GM10248 (cell line): ENCODE measurements at regions not wholly inside any gene's neighbourhood (a gene's known extent, or its start where the extent isn't known, plus 50 kb on each side); places are given as distances from the start of the nearest gene placed in this dataset.

Experiments
- CTCF ChIA-PET: fragments of 300-600 bp; sonication (Branson Sonifier 250); formaldehyde crosslinking; extraction: SDS; loops from one replicate; lab custom pipeline; 2021; ENCODE audit warnings: antibody characterized with exemption; lab: Yijun Ruan, JAX
- POLR2A ChIA-PET: fragments of 350-650 bp; sonication (Branson Sonifier 250); formaldehyde crosslinking; extraction: SDS; loops from one replicate; lab custom pipeline; 2020; ENCODE audit warnings: antibody characterized with exemption; lab: Yijun Ruan, JAX
- DNase-seq: peaks from one replicate; pipeline ENCODE4 v3.0.0; 2012; ENCODE audit errors: extremely low spot score
- CTCF ChIP-seq: IDR thresholded peaks from 2 replicates; pipeline ENCODE4 v1.5.1; 2012; ENCODE audit warnings: mild to moderate bottlenecking, low read depth; ENCODE audit errors: extremely low read depth, missing control alignments, control extremely low read depth

GRCh38 chr9:22722492-22722891, 275.9 kb downstream of the DMRTA1 start:
- no peak for DNase-seq
- CTCF ChIA-PET = no interaction called here
- POLR2A ChIA-PET = no interaction called here
- TF ChIP-seq CTCF = no peak

GRCh38 chr9:22731786-22732185, 285.2 kb downstream of the DMRTA1 start:
- no peak for TF ChIP-seq CTCF
- ChIA-PET CTCF (no interaction called here), POLR2A (no interaction called here)
- DNase-seq = no peak

- CTCF ChIA-PET = no interaction called here
- POLR2A ChIA-PET = no interaction called here
- TF ChIP-seq CTCF = no peak
- no peak for DNase-seq
Measured at GRCh38 chr9:22739712-22740111, 293.1 kb downstream of the DMRTA1 start.

GRCh38 chr9:22740781-22741180, 294.2 kb downstream of the DMRTA1 start:
- POLR2A ChIA-PET = no interaction called here
- CTCF ChIA-PET = no interaction called here
- no peak for TF ChIP-seq CTCF
- no peak for DNase-seq

GRCh38 chr9:22742401-22742800, 295.8 kb downstream of the DMRTA1 start:
- ChIA-PET CTCF (no interaction called here), POLR2A (no interaction called here)
- DNase-seq = no peak
- TF ChIP-seq CTCF = no peak

GRCh38 chr9:22773501-22774220, 327.0 kb downstream of the DMRTA1 start:
- DNase-seq = no peak
- ChIA-PET POLR2A (no interaction called here), CTCF (interaction anchor here (1.2 kb wide), 1 partner anchor 10 kb away, joined by 3 read pairs; no protein-coding TSS in a partner anchor)
- no peak for TF ChIP-seq CTCF

GRCh38 chr9:22790329-22790728, 343.7 kb downstream of the DMRTA1 start:
- no peak for TF ChIP-seq CTCF
- DNase-seq = no peak
- CTCF ChIA-PET = no interaction called here
- POLR2A ChIA-PET = no interaction called here
